ENCODE measurements at regions not wholly inside any gene's neighbourhood (a gene's known extent, or its start where the extent isn't known, plus 50 kb on each side); places are given as distances from the start of the nearest gene placed in this dataset.
"Not testable (repeated sequence)": the region's sequence is repeated elsewhere in the genome, so short reads cannot be mapped to it uniquely, and the experiment has no call there.

DNA sequence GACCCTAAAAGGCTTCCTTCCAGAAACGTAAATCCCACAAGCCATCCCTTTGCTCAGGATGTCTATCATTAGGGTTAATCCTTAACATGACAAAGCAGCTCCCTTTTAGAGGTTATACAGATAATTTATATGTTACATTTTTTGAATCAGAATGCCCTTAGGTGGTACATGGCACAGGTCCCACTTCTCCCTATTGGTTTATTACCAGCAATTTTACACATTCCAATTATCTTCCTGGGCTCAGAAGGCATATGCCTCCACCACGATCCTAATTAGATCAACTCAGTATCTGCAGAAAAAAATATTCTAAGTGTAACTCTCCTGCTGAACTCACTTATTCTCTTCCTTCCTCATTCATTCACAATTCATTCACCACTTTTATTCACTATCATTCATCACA is 507.0 kb upstream of the MAP2 start:
- Mint-ChIP-seq H3K4me1 (ENCODE audit: low read depth) (no peaks in the 10 kb centered on the region), H3K27me3 (no peaks in the 10 kb centered on the region), H3K4me3 (no peak overlapping the region), H3K27ac (no peak overlapping the region), H3K36me3 (ENCODE audit: low read depth) (no peaks in the 10 kb centered on the region), H3K9me3 (peaks cover 11% of the 10 kb centered on the region)
- H3K36me3 ChIP-seq (ENCODE audit: insufficient read depth, low read length): no peaks in the 10 kb centered on the region
- intact Hi-C loops (cut with DNase I, micrococcal nuclease): no loop called here
- H3K4me3 ChIP-seq (ENCODE audit: low read length): no peak overlapping the region
- ATAC-seq (ENCODE audit: poor library complexity) (no peak), DNase-seq (no peak)
- H3K27me3 ChIP-seq (ENCODE audit: control insufficient read depth in 1 of 2, insufficient read depth in 2 of 2, low read length in 2 of 2): no peaks in the 10 kb centered on the region
- H3K9me3 ChIP-seq (ENCODE audit: control insufficient read depth in 1 of 2, insufficient read depth in 1 of 2, low read length in 2 of 2): no peaks in the 10 kb centered on the region
- POLR2A ChIA-PET: no interaction called here
- no peaks in the 10 kb centered on the region for H3K4me1 ChIP-seq (ENCODE audit: insufficient read depth, low read length)
- CTCF ChIA-PET: no interaction called here
- H3K27ac ChIP-seq (ENCODE audit: low read depth in 1 of 2, low read length in 2 of 2): no peak overlapping the region
- TF ChIP-seq, protein P1, sequence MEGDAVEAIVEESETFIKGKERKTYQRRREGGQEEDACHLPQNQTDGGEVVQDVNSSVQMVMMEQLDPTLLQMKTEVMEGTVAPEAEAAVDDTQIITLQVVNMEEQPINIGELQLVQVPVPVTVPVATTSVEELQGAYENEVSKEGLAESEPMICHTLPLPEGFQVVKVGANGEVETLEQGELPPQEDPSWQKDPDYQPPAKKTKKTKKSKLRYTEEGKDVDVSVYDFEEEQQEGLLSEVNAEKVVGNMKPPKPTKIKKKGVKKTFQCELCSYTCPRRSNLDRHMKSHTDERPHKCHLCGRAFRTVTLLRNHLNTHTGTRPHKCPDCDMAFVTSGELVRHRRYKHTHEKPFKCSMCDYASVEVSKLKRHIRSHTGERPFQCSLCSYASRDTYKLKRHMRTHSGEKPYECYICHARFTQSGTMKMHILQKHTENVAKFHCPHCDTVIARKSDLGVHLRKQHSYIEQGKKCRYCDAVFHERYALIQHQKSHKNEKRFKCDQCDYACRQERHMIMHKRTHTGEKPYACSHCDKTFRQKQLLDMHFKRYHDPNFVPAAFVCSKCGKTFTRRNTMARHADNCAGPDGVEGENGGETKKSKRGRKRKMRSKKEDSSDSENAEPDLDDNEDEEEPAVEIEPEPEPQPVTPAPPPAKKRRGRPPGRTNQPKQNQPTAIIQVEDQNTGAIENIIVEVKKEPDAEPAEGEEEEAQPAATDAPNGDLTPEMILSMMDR (IDR thresholded peaks at IDR 0.05): no peak

GRCh38 chr2:208921358-208921757 is 502.5 kb upstream of the MAP2 start:
- H3K9me3 Mint-ChIP-seq: peaks cover 19% of the 10 kb centered on the region
- H3K36me3 Mint-ChIP-seq (ENCODE audit: low read depth); H3K27ac ChIP-seq (ENCODE audit: low read depth in 1 of 2, low read length in 2 of 2); DNase-seq; POLR2A ChIA-PET; H3K4me1 Mint-ChIP-seq (ENCODE audit: low read depth); H3K4me1 ChIP-seq (ENCODE audit: insufficient read depth, low read length); H3K9me3 ChIP-seq (ENCODE audit: control insufficient read depth in 1 of 2, insufficient read depth in 1 of 2, low read length in 2 of 2); H3K27me3 Mint-ChIP-seq; H3K36me3 ChIP-seq (ENCODE audit: insufficient read depth, low read length); H3K4me3 ChIP-seq (ENCODE audit: low read length); intact Hi-C loops (cut with DNase I, micrococcal nuclease); ATAC-seq (ENCODE audit: poor library complexity); H3K27me3 ChIP-seq (ENCODE audit: control insufficient read depth in 1 of 2, insufficient read depth in 2 of 2, low read length in 2 of 2); H3K27ac Mint-ChIP-seq; H3K4me3 Mint-ChIP-seq: not testable (repeated sequence)
- CTCF ChIA-PET: interaction anchor here (1.0 kb wide), 1 partner anchor 12 kb away, joined by 3 read pairs; no protein-coding TSS in a partner anchor

DNA sequence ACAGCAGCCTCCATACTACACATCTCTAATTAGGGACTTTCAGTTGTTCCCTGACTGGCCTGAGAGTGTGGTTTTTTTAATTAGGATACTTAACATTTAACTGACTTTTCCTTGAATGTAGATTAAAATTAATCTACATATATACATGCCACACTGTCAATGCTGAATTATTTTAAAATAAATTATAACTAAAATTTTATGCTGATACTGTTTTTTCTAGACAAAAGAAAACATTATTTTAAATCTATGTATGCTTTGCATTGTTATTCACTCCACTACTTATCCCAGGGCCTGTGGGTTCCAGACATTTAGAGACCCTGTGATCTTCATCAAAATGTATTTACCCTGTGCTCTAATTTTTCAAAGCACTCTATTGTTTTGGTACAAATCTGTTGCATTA is 496.0 kb upstream of the MAP2 start:
- Mint-ChIP-seq H3K36me3 (ENCODE audit: low read depth) (no peaks in the 10 kb centered on the region), H3K4me3 (no peak overlapping the region)

More for the DNA sequence above, 496.0 kb upstream of the MAP2 start:
- H3K9me3 Mint-ChIP-seq: peaks cover 11% of the 10 kb centered on the region
- no peak for ATAC-seq (ENCODE audit: poor library complexity)
- H3K4me1 ChIP-seq (ENCODE audit: insufficient read depth, low read length): no peaks in the 10 kb centered on the region
- H3K9me3 ChIP-seq (ENCODE audit: control insufficient read depth in 1 of 2, insufficient read depth in 1 of 2, low read length in 2 of 2): no peaks in the 10 kb centered on the region
- H3K27ac ChIP-seq (ENCODE audit: low read depth in 1 of 2, low read length in 2 of 2): no peak overlapping the region
- POLR2A ChIA-PET: no interaction called here
- H3K27me3 Mint-ChIP-seq: no peaks in the 10 kb centered on the region
- no peaks in the 10 kb centered on the region for H3K36me3 ChIP-seq (ENCODE audit: insufficient read depth, low read length)
- H3K4me3 ChIP-seq (ENCODE audit: low read length): no peak overlapping the region
- TF ChIP-seq, protein P1 (IDR thresholded peaks at IDR 0.05): no peak
- no peaks in the 10 kb centered on the region for H3K27me3 ChIP-seq (ENCODE audit: control insufficient read depth in 1 of 2, insufficient read depth in 2 of 2, low read length in 2 of 2)
- intact Hi-C loops (cut with DNase I, micrococcal nuclease): no loop called here
- CTCF ChIA-PET: no interaction called here
- no peak overlapping the region for H3K27ac Mint-ChIP-seq
- DNase-seq: no peak
- H3K4me1 Mint-ChIP-seq (ENCODE audit: low read depth): no peaks in the 10 kb centered on the region

Data from CD4-positive, alpha-beta T cell (primary cell).